ENCODE measurements at regions not wholly inside any gene's neighbourhood (a gene's known extent, or its start where the extent isn't known, plus 50 kb on each side); places are given as distances from the start of the nearest gene placed in this dataset.

GRCh38 chr6:23180504-23181293, 611.3 kb downstream of the HDGFL1 start:
- TF ChIP-seq CTCF (IDR thresholded peaks at IDR 0.05; ENCODE audit: extremely low read depth, missing control alignments), result no peak
- no peak for DNase-seq (ENCODE audit: low spot score)

DNA sequence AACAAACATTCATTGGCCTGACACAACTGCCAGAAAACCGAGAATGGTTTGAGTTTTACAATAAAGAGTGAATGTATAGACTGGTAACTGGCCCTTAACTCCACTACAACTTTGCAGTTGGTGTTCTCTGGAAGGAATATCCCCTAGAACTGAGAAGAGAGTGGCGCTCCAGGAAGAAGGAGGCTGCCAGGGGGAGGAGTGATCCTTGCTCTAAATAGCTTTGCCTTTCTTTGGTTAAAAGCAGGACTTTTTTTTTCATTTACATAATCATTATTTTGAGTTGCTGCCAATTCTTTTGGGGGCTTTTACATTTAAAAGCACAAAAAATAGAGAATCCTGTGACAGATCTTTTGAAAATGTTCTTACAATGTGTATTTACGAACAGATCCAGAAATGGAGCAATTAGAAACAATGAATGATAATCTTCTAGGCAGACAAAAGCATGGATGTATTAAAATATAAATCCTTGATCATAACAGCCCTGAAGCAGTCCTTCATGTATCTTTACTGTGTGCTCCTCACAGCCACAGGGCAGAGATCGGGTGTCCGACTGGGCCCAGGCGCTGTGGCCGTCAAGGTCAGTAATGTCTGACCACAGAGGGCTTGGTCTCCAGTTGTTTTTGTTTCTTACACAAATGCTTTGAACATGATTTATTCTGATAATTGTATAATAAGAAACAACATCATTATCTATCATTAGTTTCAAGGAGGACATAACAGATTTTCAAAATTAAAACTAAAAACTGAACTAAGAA, 612.2 kb downstream of the HDGFL1 start:
- TF ChIP-seq CTCF (IDR thresholded peaks at IDR 0.05; ENCODE audit: extremely low read depth, missing control alignments), result no peak
- no peak for DNase-seq (ENCODE audit: low spot score)

- DNase-seq (ENCODE audit: low spot score), result no peak
- TF ChIP-seq CTCF (IDR thresholded peaks at IDR 0.05; ENCODE audit: extremely low read depth, missing control alignments), result no peak
These were observed 614.5 kb downstream of the HDGFL1 start for GRCh38 chr6:23183846-23184245.

- TF ChIP-seq CTCF (IDR thresholded peaks at IDR 0.05; ENCODE audit: extremely low read depth, missing control alignments), result no peak
These were observed 615.0 kb downstream of the HDGFL1 start for GRCh38 chr6:23184351-23184750.

DNA sequence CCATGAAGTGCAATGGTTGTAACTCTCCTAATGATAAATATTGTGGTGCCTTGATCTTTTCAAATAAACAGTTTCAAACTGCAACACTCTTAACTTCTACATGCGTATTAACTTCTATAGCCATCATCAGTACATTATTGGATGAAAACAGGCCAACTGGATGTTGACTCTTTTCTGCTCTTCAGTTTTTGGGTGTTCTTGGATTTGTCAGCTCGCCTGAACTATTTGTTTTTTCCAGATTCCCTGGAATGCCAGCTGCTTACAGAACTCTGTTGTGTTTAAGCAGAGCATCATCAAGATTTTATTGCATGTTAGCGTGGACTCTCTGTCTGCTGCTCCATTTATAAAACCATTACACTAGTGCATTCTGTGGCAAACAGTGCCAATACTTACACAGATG, 626.1 kb downstream of the HDGFL1 start:
- no peak for DNase-seq (ENCODE audit: low spot score)
- no peak for TF ChIP-seq CTCF (IDR thresholded peaks at IDR 0.05; ENCODE audit: extremely low read depth, missing control alignments)

More at GRCh38 chr6:23184351-23184750, 615.0 kb downstream of the HDGFL1 start:
- DNase-seq (ENCODE audit: low spot score), result no peak

GRCh38 chr6:23199541-23199940, 630.2 kb downstream of the HDGFL1 start:
- DNase-seq (ENCODE audit: low spot score), result no peak
- no peak for TF ChIP-seq CTCF (IDR thresholded peaks at IDR 0.05; ENCODE audit: extremely low read depth, missing control alignments)

DNA sequence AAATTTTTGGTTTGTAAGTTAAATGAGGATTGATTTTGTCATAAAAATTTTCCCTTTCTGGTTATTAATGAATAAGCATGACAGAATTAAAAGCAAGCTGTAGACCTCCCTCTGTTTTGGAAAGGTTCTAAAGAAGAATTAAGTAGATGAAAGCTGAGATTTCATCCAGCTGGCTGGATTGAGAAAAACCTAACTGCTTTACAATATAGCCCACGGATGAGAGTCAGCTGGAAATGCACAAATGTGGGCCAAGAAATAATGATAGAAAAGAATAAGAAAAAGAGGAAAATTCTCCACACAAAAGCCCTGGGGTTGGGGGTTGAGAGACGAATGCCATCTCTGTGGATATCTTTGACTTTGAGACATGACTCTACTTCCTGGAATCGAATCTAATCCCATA, 631.6 kb downstream of the HDGFL1 start:
- TF ChIP-seq CTCF (IDR thresholded peaks at IDR 0.05; ENCODE audit: extremely low read depth, missing control alignments), result no peak

More for the DNA sequence above, 631.6 kb downstream of the HDGFL1 start:
- DNase-seq (ENCODE audit: low spot score), result no peak
